Astrocyte (in vitro differentiated cells and primary cell): ENCODE measurements at regions not wholly inside any gene's neighbourhood (a gene's known extent, or its start where the extent isn't known, plus 50 kb on each side); places are given as distances from the start of the nearest gene placed in this dataset.

Source experiments
- DNase-seq: peaks from one replicate; pipeline ENCODE4 v3.0.0-alpha.2; 2010; ENCODE audit warnings: low read depth
- FAIRE-seq: peaks from 2 replicates; lab custom pipeline; 2011; peaks lifted over from hg19 to GRCh38; lab: Jason Lieb, UNC
- H2AFZ ChIP-seq: 2 replicates; pipeline ENCODE4 v1.6.0; 2012; ENCODE audit warnings: low read depth, low read length, inconsistent platforms
- H3K27ac ChIP-seq: 2 replicates; pipeline ENCODE4 v1.5.1; 2011; ENCODE audit warnings: low read depth, low read length, inconsistent platforms
- H3K27me3 ChIP-seq: 2 replicates; pipeline ENCODE4 v1.6.0; 2011; ENCODE audit warnings: low read length, inconsistent platforms; ENCODE audit not compliant: insufficient read depth
- H3K36me3 ChIP-seq: 2 replicates; pipeline ENCODE4 v1.5.1; 2011; ENCODE audit warnings: low read length, inconsistent platforms; ENCODE audit not compliant: insufficient read depth
- H3K4me1 ChIP-seq: 2 replicates; pipeline ENCODE4 v1.5.1; 2011; ENCODE audit warnings: low read length, inconsistent platforms; ENCODE audit not compliant: insufficient read depth
- H3K4me2 ChIP-seq: 2 replicates; pipeline ENCODE4 v1.6.0; 2012; ENCODE audit warnings: low read length, inconsistent platforms
- H3K4me3 ChIP-seq: 2 replicates; pipeline ENCODE4 v1.5.1; 2011; ENCODE audit warnings: low read depth, mild to moderate bottlenecking, low read length, inconsistent platforms; ENCODE audit not compliant: insufficient read depth
- H3K79me2 ChIP-seq: 2 replicates; pipeline ENCODE4 v1.6.0; 2012; ENCODE audit warnings: mild to moderate bottlenecking, low read length, inconsistent platforms; ENCODE audit not compliant: insufficient read depth
- H3K9ac ChIP-seq: 2 replicates; pipeline ENCODE4 v1.6.0; 2012; ENCODE audit warnings: mild to moderate bottlenecking, low read length, inconsistent platforms
- H3K9me3 ChIP-seq: 2 replicates; pipeline ENCODE4 v1.5.1; 2012; ENCODE audit warnings: low read depth, mild to moderate bottlenecking, low read length, inconsistent platforms; ENCODE audit not compliant: insufficient read depth
- H4K20me1 ChIP-seq: 2 replicates; pipeline ENCODE4 v1.6.0; 2012; ENCODE audit warnings: low read length, inconsistent platforms; ENCODE audit not compliant: insufficient read depth
- H3K27ac Mint-ChIP-seq: one replicate; pipeline ENCODE4 v1.8.0; 2021; ENCODE audit warnings: mild to moderate bottlenecking, mixed read lengths; ENCODE audit not compliant: unreplicated experiment
- H3K27me3 Mint-ChIP-seq: one replicate; pipeline ENCODE4 v1.8.0; 2021; ENCODE audit warnings: low read depth, mixed read lengths; ENCODE audit not compliant: unreplicated experiment
- H3K36me3 Mint-ChIP-seq: one replicate; pipeline ENCODE4 v1.8.0; 2021; ENCODE audit warnings: low read depth, mixed read lengths; ENCODE audit not compliant: unreplicated experiment
- H3K4me1 Mint-ChIP-seq: one replicate; pipeline ENCODE4 v1.8.0; 2021; ENCODE audit warnings: low read depth, mixed read lengths; ENCODE audit not compliant: unreplicated experiment
- H3K4me3 Mint-ChIP-seq: one replicate; pipeline ENCODE4 v1.8.0; 2021; ENCODE audit warnings: mild to moderate bottlenecking, moderate library complexity, mixed read lengths; ENCODE audit not compliant: unreplicated experiment
- H3K9me3 Mint-ChIP-seq: one replicate; pipeline ENCODE4 v1.8.0; 2021; ENCODE audit warnings: mild to moderate bottlenecking, mixed read lengths; ENCODE audit not compliant: unreplicated experiment
- EZH2 ChIP-seq: IDR thresholded peaks from 2 replicates; pipeline ENCODE4 v1.6.1; 2012; ENCODE audit warnings: mild to moderate bottlenecking, low read length, inconsistent platforms; ENCODE audit not compliant: insufficient read depth
- TF ChIP-seq, protein P1 (sequence below): IDR thresholded peaks from 2 replicates; pipeline ENCODE4 v1.5.1; 2011; ENCODE audit warnings: low read depth, mild to moderate bottlenecking, inconsistent platforms, low read length, moderate library complexity; ENCODE audit not compliant: insufficient read depth

DNA sequence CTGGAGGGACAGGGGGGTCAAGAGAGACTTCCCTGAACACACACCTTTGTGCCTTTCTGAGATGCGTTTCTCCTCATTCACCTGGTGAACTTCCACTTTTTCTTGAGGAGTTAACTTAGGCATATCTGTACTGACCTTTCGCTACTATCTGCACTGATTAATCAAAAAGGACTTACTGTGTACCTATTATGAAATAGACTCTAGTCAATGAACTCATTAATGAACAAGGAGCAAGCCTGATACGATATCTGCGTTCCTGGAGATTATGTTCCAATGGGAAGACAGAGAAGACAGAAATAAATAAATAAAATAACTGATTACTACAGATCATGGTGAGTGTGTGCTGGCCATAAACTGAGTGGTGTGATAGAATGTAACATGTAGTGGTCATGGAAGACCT is 157.2 kb upstream of the TBL1XR1 start:
- H3K36me3 Mint-ChIP-seq = no peaks in the 10 kb centered on the region
- no peak overlapping the region for H3K27ac Mint-ChIP-seq
- H3K4me3 Mint-ChIP-seq = no peak overlapping the region
- Histone ChIP-seq H3K9ac (no peak overlapping the region), H3K36me3 (no peaks in the 10 kb centered on the region), H2AFZ (no peak overlapping the region), H3K27me3 (no peaks in the 10 kb centered on the region), H3K4me2 (no peak overlapping the region), H3K9me3 (no peaks in the 10 kb centered on the region), H3K79me2 (no peaks in the 10 kb centered on the region), H3K27ac (no peak overlapping the region), H3K4me3 (no peak overlapping the region), H3K4me1 (peaks cover 29% of the 10 kb centered on the region), H4K20me1 (no peaks in the 10 kb centered on the region)
- no peaks in the 10 kb centered on the region for H3K27me3 Mint-ChIP-seq
- TF ChIP-seq EZH2 = no peak
- TF ChIP-seq, protein P1, sequence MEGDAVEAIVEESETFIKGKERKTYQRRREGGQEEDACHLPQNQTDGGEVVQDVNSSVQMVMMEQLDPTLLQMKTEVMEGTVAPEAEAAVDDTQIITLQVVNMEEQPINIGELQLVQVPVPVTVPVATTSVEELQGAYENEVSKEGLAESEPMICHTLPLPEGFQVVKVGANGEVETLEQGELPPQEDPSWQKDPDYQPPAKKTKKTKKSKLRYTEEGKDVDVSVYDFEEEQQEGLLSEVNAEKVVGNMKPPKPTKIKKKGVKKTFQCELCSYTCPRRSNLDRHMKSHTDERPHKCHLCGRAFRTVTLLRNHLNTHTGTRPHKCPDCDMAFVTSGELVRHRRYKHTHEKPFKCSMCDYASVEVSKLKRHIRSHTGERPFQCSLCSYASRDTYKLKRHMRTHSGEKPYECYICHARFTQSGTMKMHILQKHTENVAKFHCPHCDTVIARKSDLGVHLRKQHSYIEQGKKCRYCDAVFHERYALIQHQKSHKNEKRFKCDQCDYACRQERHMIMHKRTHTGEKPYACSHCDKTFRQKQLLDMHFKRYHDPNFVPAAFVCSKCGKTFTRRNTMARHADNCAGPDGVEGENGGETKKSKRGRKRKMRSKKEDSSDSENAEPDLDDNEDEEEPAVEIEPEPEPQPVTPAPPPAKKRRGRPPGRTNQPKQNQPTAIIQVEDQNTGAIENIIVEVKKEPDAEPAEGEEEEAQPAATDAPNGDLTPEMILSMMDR = no peak
- peaks cover 2% of the 10 kb centered on the region for H3K9me3 Mint-ChIP-seq
- DNase-seq (no peak), FAIRE-seq (no peak)
- peaks cover 32% of the 10 kb centered on the region for H3K4me1 Mint-ChIP-seq

GRCh38 chr3:177356113-177356512 is 158.8 kb upstream of the TBL1XR1 start:
- Histone ChIP-seq H3K9me3 (no peaks in the 10 kb centered on the region), H3K4me1 (peaks cover 42% of the 10 kb centered on the region), H3K4me2 (no peak overlapping the region), H3K4me3 (no peak overlapping the region), H2AFZ (no peak overlapping the region), H3K36me3 (no peaks in the 10 kb centered on the region), H4K20me1 (no peaks in the 10 kb centered on the region), H3K27me3 (no peaks in the 10 kb centered on the region), H3K27ac (no peak overlapping the region), H3K79me2 (no peaks in the 10 kb centered on the region), H3K9ac (no peak overlapping the region)
- H3K9me3 Mint-ChIP-seq = peaks cover 2% of the 10 kb centered on the region
- DNase-seq (no peak), FAIRE-seq (no peak)
- peaks cover 43% of the 10 kb centered on the region for H3K4me1 Mint-ChIP-seq
- no peak overlapping the region for H3K27ac Mint-ChIP-seq
- TF ChIP-seq, protein P1 = no peak
- no peak for TF ChIP-seq EZH2
- no peaks in the 10 kb centered on the region for H3K36me3 Mint-ChIP-seq
- H3K4me3 Mint-ChIP-seq = no peak overlapping the region
- no peaks in the 10 kb centered on the region for H3K27me3 Mint-ChIP-seq

DNA sequence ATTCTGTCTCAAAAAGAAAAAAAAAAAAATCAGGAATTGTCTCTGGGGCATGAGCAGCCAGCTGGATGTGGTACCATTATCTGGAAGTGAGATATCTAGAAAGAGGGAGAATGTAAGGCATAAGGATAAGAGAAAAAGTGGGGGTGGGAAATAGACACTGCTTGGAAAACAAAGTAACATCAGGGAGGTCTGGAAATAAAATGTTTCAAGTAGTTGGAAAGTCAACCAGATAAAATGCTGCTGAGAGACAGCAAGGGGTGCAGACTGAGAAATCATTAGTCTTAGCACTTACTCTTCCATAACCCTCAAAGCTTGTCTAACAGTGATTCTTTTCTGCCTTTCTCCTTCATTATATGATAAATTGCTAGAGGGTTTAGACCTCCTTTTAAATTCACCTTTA is 159.7 kb upstream of the TBL1XR1 start:
- Mint-ChIP-seq H3K27ac (peak overlapping the region; percentile 99), H3K4me3 (no peak overlapping the region), H3K27me3 (no peaks in the 10 kb centered on the region), H3K4me1 (peaks cover 44% of the 10 kb centered on the region), H3K9me3 (peaks cover 2% of the 10 kb centered on the region), H3K36me3 (no peaks in the 10 kb centered on the region)
- H3K4me1 ChIP-seq = peaks cover 42% of the 10 kb centered on the region
- H2AFZ ChIP-seq = no peak overlapping the region
- peak overlapping the region; percentile 65 for H3K9ac ChIP-seq
- peak overlapping the region; percentile 79 for H3K4me2 ChIP-seq
- H3K36me3 ChIP-seq = no peaks in the 10 kb centered on the region
- no peaks in the 10 kb centered on the region for H3K9me3 ChIP-seq
- peak overlapping the region; percentile 90 for H3K27ac ChIP-seq
- no peaks in the 10 kb centered on the region for H4K20me1 ChIP-seq
- H3K27me3 ChIP-seq = no peaks in the 10 kb centered on the region
- no peak overlapping the region for H3K4me3 ChIP-seq
- FAIRE-seq = no peak
- TF ChIP-seq, protein P1 = no peak
- TF ChIP-seq EZH2 = no peak
- no peaks in the 10 kb centered on the region for H3K79me2 ChIP-seq
- DNase-seq = peak; percentile 24
